ENCODE measurements at regions not wholly inside any gene's neighbourhood (a gene's known extent, or its start where the extent isn't known, plus 50 kb on each side); places are given as distances from the start of the nearest gene placed in this dataset.

DNA sequence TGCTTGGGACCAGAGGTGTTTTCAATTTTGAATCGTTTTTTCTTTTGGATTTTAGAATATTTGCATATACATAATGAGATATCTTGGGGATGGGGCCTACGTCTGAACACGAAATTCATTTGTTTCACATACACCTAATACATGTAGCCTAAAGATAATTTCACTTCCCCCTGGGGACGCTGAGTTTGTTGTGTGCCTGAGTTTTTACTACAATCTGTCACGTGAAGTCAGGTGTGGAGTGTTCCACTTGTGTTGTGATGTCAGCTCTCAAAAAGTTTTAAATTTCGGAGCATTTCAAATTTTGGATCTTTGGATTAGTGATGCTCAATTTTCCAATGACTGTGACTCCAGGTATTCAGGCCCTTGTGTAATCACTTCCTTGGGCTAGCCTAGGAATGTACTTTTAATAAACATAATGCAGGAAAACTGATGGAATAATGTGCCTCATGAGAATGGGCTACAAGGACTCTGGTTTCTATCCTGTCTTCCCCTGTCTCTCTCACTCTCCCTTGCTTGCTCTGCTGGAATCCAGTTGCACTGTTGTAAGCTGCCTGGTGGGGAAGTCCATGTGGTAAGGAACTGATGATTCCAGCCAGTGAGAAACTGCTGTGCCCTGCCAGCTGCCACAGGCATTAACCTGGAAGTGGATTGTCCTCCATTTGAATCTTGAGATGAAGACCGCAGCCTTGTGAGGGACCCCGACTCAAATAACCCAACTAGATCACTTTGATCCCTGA, 403.8 kb downstream of the SHISA9 start:
- no peaks in the 10 kb centered on the region for H3K36me3 ChIP-seq (ENCODE audit: control insufficient read depth in 2 of 2, insufficient read depth in 1 of 2, low read length in 2 of 2)
- no peak overlapping the region for H3K4me3 ChIP-seq (ENCODE audit: low read depth, low read length)
- H3K4me1 ChIP-seq (ENCODE audit: control insufficient read depth, insufficient read depth, low read length), result no peaks in the 10 kb centered on the region
- no peaks in the 10 kb centered on the region for H3K9me3 ChIP-seq (ENCODE audit: control insufficient read depth, insufficient read depth, low read depth, low read length)
- CTCF ChIA-PET, result no interaction called here
- TF ChIP-seq OSR2 (tag by site-specific recombination; IDR thresholded peaks at IDR 0.05) (no peak), ZNF544 (tag by site-specific recombination; IDR thresholded peaks at IDR 0.05) (no peak), ZNF114 (tag by site-specific recombination; IDR thresholded peaks at IDR 0.05) (no peak), ZNF777 (tag by site-specific recombination; IDR thresholded peaks at IDR 0.05; ENCODE audit: borderline replicate concordance) (no peak), ZNF843 (tag by site-specific recombination; IDR thresholded peaks at IDR 0.05) (no peak), ZNF701 (tag by site-specific recombination; IDR thresholded peaks at IDR 0.05) (no peak), ZNF311 (tag by site-specific recombination; IDR thresholded peaks at IDR 0.05; ENCODE audit: borderline replicate concordance) (no peak), ZNF112 (tag by site-specific recombination; IDR thresholded peaks at IDR 0.05) (no peak), ZNF433 (tag by site-specific recombination; IDR thresholded peaks at IDR 0.05; ENCODE audit: low read depth) (no peak), ZNF274 (IDR thresholded peaks at IDR 0.05; ENCODE audit: low read length) (no peak), ZNF274 (tag by site-specific recombination; IDR thresholded peaks at IDR 0.05; ENCODE audit: borderline replicate concordance) (no peak), ZNF76 (tag by site-specific recombination; IDR thresholded peaks at IDR 0.05; ENCODE audit: borderline replicate concordance, low read depth) (no peak), ZNF785 (tag by site-specific recombination; IDR thresholded peaks at IDR 0.05) (no peak), MZF1 (tag by site-specific recombination; IDR thresholded peaks at IDR 0.05; ENCODE audit: borderline replicate concordance) (no peak), ZSCAN23 (tag by site-specific recombination; IDR thresholded peaks at IDR 0.05) (no peak)
- TF ChIP-seq, protein P1, sequence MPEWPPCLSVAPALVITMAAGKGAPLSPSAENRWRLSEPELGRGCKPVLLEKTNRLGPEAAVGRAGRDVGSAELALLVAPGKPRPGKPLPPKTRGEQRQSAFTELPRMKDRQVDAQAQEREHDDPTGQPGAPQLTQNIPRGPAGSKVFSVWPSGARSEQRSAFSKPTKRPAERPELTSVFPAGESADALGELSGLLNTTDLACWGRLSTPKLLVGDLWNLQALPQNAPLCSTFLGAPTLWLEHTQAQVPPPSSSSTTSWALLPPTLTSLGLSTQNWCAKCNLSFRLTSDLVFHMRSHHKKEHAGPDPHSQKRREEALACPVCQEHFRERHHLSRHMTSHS (tag by site-specific recombination; IDR thresholded peaks at IDR 0.05), result no peak
- POLR2A ChIA-PET, result no interaction called here
- no peak overlapping the region for H3K27ac ChIP-seq (ENCODE audit: extremely low read depth, low read depth, low read length)

DNA sequence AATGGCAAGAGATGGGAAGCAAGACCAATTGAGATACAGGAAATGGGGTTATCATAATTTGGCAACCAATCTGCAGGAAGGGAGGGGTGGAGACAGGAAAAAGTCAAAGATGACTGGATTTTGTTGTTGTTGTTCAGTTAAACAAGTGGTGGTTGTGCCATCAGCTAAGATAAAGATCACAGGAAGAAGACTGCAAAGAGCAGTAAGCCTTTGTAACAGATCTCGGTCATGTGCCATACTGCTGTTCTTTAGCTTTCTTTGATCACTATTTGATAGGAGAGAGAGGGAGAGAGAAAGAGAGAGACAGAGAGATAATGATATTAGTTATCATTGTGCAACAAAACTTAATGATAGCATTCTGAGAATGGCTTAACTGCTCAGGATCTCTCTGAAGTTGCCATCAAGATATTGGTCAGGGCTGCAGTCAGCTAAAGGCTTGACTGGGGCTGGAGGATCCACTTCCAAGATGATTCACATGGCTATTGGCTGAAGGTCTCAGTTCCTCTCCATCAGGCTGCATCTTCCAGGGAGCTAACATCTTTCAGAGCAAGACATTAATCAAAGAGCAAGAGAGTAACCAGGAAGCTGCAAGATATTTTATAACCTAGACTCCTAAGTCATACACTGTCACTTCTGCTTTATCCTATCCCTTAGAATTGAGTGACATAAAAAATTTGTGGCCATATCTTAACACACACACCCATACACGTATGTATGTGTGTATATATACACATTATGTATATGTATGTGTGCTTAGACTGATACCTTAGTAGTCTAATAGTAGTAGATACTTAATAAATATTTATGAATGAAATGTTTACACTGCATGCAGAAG, 405.0 kb downstream of the SHISA9 start:
- Histone ChIP-seq H3K4me1 (ENCODE audit: control insufficient read depth, insufficient read depth, low read length) (no peaks in the 10 kb centered on the region), H3K36me3 (ENCODE audit: control insufficient read depth in 2 of 2, insufficient read depth in 1 of 2, low read length in 2 of 2) (no peaks in the 10 kb centered on the region), H3K27ac (ENCODE audit: extremely low read depth, low read depth, low read length) (no peak overlapping the region), H3K4me3 (ENCODE audit: low read depth, low read length) (no peak overlapping the region), H3K9me3 (ENCODE audit: control insufficient read depth, insufficient read depth, low read depth, low read length) (no peaks in the 10 kb centered on the region)
- CTCF ChIA-PET, result no interaction called here
- POLR2A ChIA-PET, result no interaction called here
- TF ChIP-seq ZNF221 (tag by site-specific recombination; IDR thresholded peaks at IDR 0.05; ENCODE audit: borderline replicate concordance), result no peak

DNA sequence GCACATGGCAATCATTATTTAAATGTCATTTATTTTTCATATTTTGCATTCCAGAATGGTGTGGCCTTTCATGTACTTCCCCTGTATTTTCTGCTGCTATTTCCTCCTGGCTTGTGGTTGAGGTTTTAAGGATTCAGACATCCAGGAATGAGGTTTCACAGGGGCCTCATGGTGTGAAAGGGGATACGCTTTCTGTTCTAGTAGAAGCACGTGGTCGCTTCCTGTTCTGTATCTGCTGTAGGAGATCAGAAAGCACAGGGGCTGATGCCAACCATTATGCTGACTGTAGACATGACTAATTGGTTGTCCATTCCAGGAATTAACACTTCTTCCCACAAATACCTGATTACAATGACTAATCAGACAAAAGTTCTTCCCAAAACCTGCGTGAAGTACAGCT, 405.9 kb downstream of the SHISA9 start:
- Histone ChIP-seq H3K36me3 (ENCODE audit: control insufficient read depth in 2 of 2, insufficient read depth in 1 of 2, low read length in 2 of 2) (no peaks in the 10 kb centered on the region), H3K4me1 (ENCODE audit: control insufficient read depth, insufficient read depth, low read length) (no peaks in the 10 kb centered on the region), H3K9me3 (ENCODE audit: control insufficient read depth, insufficient read depth, low read depth, low read length) (no peaks in the 10 kb centered on the region), H3K4me3 (ENCODE audit: low read depth, low read length) (no peak overlapping the region), H3K27ac (ENCODE audit: extremely low read depth, low read depth, low read length) (no peak overlapping the region)
- ChIA-PET POLR2A (no interaction called here), CTCF (no interaction called here)
- TF ChIP-seq KLF7 (tag by site-specific recombination; IDR thresholded peaks at IDR 0.05; ENCODE audit: borderline replicate concordance) (no peak), ZNF629 (tag by site-specific recombination; IDR thresholded peaks at IDR 0.05) (no peak), IKZF3 (tag by site-specific recombination; IDR thresholded peaks at IDR 0.05) (no peak), ZNF324 (tag by site-specific recombination; IDR thresholded peaks at IDR 0.05) (no peak), ZFP69B (tag by site-specific recombination; IDR thresholded peaks at IDR 0.05) (no peak), ZNF175 (tag by site-specific recombination; IDR thresholded peaks at IDR 0.05) (no peak), GLI4 (tag by site-specific recombination; IDR thresholded peaks at IDR 0.05) (no peak)
- TF ChIP-seq, protein P2, sequence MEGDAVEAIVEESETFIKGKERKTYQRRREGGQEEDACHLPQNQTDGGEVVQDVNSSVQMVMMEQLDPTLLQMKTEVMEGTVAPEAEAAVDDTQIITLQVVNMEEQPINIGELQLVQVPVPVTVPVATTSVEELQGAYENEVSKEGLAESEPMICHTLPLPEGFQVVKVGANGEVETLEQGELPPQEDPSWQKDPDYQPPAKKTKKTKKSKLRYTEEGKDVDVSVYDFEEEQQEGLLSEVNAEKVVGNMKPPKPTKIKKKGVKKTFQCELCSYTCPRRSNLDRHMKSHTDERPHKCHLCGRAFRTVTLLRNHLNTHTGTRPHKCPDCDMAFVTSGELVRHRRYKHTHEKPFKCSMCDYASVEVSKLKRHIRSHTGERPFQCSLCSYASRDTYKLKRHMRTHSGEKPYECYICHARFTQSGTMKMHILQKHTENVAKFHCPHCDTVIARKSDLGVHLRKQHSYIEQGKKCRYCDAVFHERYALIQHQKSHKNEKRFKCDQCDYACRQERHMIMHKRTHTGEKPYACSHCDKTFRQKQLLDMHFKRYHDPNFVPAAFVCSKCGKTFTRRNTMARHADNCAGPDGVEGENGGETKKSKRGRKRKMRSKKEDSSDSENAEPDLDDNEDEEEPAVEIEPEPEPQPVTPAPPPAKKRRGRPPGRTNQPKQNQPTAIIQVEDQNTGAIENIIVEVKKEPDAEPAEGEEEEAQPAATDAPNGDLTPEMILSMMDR (tag by site-specific recombination; IDR thresholded peaks at IDR 0.05), result no peak
- TF ChIP-seq, protein P3, sequence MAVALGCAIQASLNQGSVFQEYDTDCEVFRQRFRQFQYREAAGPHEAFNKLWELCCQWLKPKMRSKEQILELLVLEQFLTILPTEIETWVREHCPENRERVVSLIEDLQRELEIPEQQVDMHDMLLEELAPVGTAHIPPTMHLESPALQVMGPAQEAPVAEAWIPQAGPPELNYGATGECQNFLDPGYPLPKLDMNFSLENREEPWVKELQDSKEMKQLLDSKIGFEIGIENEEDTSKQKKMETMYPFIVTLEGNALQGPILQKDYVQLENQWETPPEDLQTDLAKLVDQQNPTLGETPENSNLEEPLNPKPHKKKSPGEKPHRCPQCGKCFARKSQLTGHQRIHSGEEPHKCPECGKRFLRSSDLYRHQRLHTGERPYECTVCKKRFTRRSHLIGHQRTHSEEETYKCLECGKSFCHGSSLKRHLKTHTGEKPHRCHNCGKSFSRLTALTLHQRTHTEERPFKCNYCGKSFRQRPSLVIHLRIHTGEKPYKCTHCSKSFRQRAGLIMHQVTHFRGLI (tag by site-specific recombination; IDR thresholded peaks at IDR 0.05), result no peak
